Spleen (tissue), 11 donors: ENCODE measurements at regions not wholly inside any gene's neighbourhood (a gene's known extent, or its start where the extent isn't known, plus 50 kb on each side); places are given as distances from the start of the nearest gene placed in this dataset.

Experiments
- DNase-seq: peaks from one replicate; pipeline ENCODE4 v3.0.0-alpha.2; 2020
- H3K27ac ChIP-seq, 8 donors: fragments of 200-600 bp; sonication (generic) in 7 of 8; 1 replicate in 4 of 8; 2 replicates in 4 of 8; pipeline versions ENCODE4 v1.5.0 to v1.8.0; 2016 to 2021; ENCODE audit warnings: inconsistent platforms in 4 of 8, mild to moderate bottlenecking in 4 of 8, moderate library complexity in 1 of 8
- H3K27me3 ChIP-seq, 7 donors: fragments of 200-600 bp; sonication (generic) in 6 of 7; replicated peaks in 1 of 7; 1 replicate in 4 of 7; 2 replicates in 3 of 7; pipeline versions ENCODE4 v1.5.0 to v1.8.0; 2016 to 2021; ENCODE audit warnings: inconsistent platforms in 3 of 7, mild to moderate bottlenecking in 1 of 7
- H3K36me3 ChIP-seq, 6 donors: fragments of 200-600 bp; sonication (generic) in 5 of 6; 1 replicate in 4 of 6; 2 replicates in 2 of 6; pipeline versions ENCODE4 v1.5.0 to v1.8.0; 2016 to 2021; ENCODE audit warnings: inconsistent platforms in 2 of 6
- H3K4me1 ChIP-seq, 6 donors: fragments of 200-600 bp; sonication (generic) in 5 of 6; 1 replicate in 3 of 6; 2 replicates in 3 of 6; pipeline versions ENCODE4 v1.5.0 to v1.8.0; 2016 to 2021; ENCODE audit warnings: inconsistent platforms in 3 of 6
- H3K4me3 ChIP-seq, 8 donors: fragments of 200-600 bp; sonication (generic) in 7 of 8; 1 replicate in 4 of 8; 2 replicates in 4 of 8; pipeline versions ENCODE4 v1.5.0 to v1.8.0; 2016 to 2021; ENCODE audit warnings: inconsistent platforms in 4 of 8, mild to moderate bottlenecking in 4 of 8, moderate library complexity in 2 of 8
- H3K9me3 ChIP-seq, 8 donors: fragments of 200-600 bp; sonication (generic) in 7 of 8; 1 replicate in 4 of 8; 2 replicates in 4 of 8; pipeline versions ENCODE4 v1.5.0 to v1.8.0; 2016 to 2021; ENCODE audit warnings: inconsistent platforms in 4 of 8
- POLR2A ChIP-seq, 3 donors: fragments of 450-650 bp; IDR thresholded peaks; one replicate each; pipeline ENCODE4 v1.5.1; 2017; ENCODE audit warnings: antibody characterized with exemption in 3 of 3, mild to moderate bottlenecking in 1 of 3
- POLR2AphosphoS5 ChIP-seq, 3 donors: sonication (generic); formaldehyde crosslinking; IDR thresholded peaks; one replicate each; pipeline ENCODE4 v1.5.1; 2017; ENCODE audit warnings: antibody characterized with exemption in 3 of 3
- WGBS, 5 donors: extraction: QIAGEN DNeasy Blood & Tissue Kit in 3 of 5; methylation state at CpG; one replicate each; pipeline versions ENCODE4 v1.1.5 to v1.1.7; 2013 to 2018; 5-methylcytosine and 5-hydroxymethylcytosine counted together
- intact Hi-C: fragments of 100-400 bp; cut with DNase I; formaldehyde crosslinking; loops from one replicate; pipeline ENCODE4 v1.15.0; 2023; ENCODE audit warnings: low total_unique reads
- TF ChIP-seq, protein P1 (sequence below), 11 experiments: fragments of 200-600 bp in 7 of 11; fragments of 450-650 bp in 4 of 11; sonication (generic) in 4 of 11; IDR thresholded peaks in 8 of 11; conservative IDR thresholded peaks in 3 of 11; 1 replicate in 7 of 11; 2 replicates in 4 of 11; pipeline versions ENCODE4 v1.4.0 to v1.8.0; 2016 to 2021; ENCODE audit warnings: antibody characterized with exemption in 11 of 11, inconsistent platforms in 4 of 11, mild to moderate bottlenecking in 1 of 11
- donor health status: healthy with polysubstance abuse.
- donor health status: DM: no; HTN: no; CAD: no; lungs with moderate emphysema.
- donor health status: DM: no; HTN: no; CAD: no.
- donor health status: Bipolar disorder and iron deficiency.
- donor health status: healthy.
- donor health status: DM: no; HTN: no; CAD: no.
- donor health status: DM: yes; HTN: yes; CAD: no.

GRCh38 chr11:24233041-24233440 is 263.8 kb upstream of the LUZP2 start:
- 74 to 82% (median 79%) methylated on average over 1 of the region's 1 CpG for WGBS, 5 donors

GRCh38 chr11:24234822-24235508 is 261.9 kb upstream of the LUZP2 start:
- Histone ChIP-seq H3K4me3 (no peak overlapping the region), H3K9me3 (peaks cover 0 to 9% (median 0%) of the 10 kb centered on the region in 8 donors), H3K27ac (no peak overlapping the region), H3K36me3 (no peaks in the 10 kb centered on the region), H3K27me3 (no peaks in the 10 kb centered on the region), H3K4me1 (no peaks in the 10 kb centered on the region)
- intact Hi-C loops, result no loop called here
- TF ChIP-seq POLR2A (IDR thresholded peaks at IDR 0.05) (no peak), POLR2AphosphoS5 (IDR thresholded peaks at IDR 0.05) (no peak)
- TF ChIP-seq, protein P1, sequence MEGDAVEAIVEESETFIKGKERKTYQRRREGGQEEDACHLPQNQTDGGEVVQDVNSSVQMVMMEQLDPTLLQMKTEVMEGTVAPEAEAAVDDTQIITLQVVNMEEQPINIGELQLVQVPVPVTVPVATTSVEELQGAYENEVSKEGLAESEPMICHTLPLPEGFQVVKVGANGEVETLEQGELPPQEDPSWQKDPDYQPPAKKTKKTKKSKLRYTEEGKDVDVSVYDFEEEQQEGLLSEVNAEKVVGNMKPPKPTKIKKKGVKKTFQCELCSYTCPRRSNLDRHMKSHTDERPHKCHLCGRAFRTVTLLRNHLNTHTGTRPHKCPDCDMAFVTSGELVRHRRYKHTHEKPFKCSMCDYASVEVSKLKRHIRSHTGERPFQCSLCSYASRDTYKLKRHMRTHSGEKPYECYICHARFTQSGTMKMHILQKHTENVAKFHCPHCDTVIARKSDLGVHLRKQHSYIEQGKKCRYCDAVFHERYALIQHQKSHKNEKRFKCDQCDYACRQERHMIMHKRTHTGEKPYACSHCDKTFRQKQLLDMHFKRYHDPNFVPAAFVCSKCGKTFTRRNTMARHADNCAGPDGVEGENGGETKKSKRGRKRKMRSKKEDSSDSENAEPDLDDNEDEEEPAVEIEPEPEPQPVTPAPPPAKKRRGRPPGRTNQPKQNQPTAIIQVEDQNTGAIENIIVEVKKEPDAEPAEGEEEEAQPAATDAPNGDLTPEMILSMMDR (IDR thresholded peaks at IDR 0.05 in 8 of 11, conservative IDR thresholded peaks at IDR 0.05 in 3 of 11), result no peak
- DNase-seq, result no peak
- 69 to 84% (median 81%) methylated on average over 3 to 4 of the region's 4 CpGs for WGBS, 5 donors

More at GRCh38 chr11:24233041-24233440, 263.8 kb upstream of the LUZP2 start:
- no peak for DNase-seq
- intact Hi-C loops, result no loop called here
- no peak overlapping the region for H3K27ac ChIP-seq
- H3K36me3 ChIP-seq, result no peaks in the 10 kb centered on the region
- TF ChIP-seq, protein P1 (IDR thresholded peaks at IDR 0.05 in 8 of 11, conservative IDR thresholded peaks at IDR 0.05 in 3 of 11), result no peak
- TF ChIP-seq POLR2A (IDR thresholded peaks at IDR 0.05) (no peak), POLR2AphosphoS5 (IDR thresholded peaks at IDR 0.05) (no peak)
- no peaks in the 10 kb centered on the region for H3K4me1 ChIP-seq
- peaks cover 0 to 9% (median 0%) of the 10 kb centered on the region in 8 donors for H3K9me3 ChIP-seq
- no peak overlapping the region for H3K4me3 ChIP-seq
- H3K27me3 ChIP-seq, result no peaks in the 10 kb centered on the region

- Histone ChIP-seq H3K27me3 (no peaks in the 10 kb centered on the region), H3K4me3 (no peak overlapping the region), H3K4me1 (no peaks in the 10 kb centered on the region), H3K27ac (no peak overlapping the region), H3K36me3 (no peaks in the 10 kb centered on the region), H3K9me3 (peaks cover 0 to 6% (median 0%) of the 10 kb centered on the region in 8 donors)
- no peak for DNase-seq
- intact Hi-C loops, result no loop called here
- TF ChIP-seq POLR2AphosphoS5 (IDR thresholded peaks at IDR 0.05) (no peak), POLR2A (IDR thresholded peaks at IDR 0.05) (no peak)
- TF ChIP-seq, protein P1 (IDR thresholded peaks at IDR 0.05 in 8 of 11, conservative IDR thresholded peaks at IDR 0.05 in 3 of 11), result no peak
- WGBS, 5 donors, result 79 to 91% (median 84%) methylated on average over 3 of the region's 3 CpGs
Observed at GRCh38 chr11:24238771-24239645, 257.8 kb upstream of the LUZP2 start.

DNA sequence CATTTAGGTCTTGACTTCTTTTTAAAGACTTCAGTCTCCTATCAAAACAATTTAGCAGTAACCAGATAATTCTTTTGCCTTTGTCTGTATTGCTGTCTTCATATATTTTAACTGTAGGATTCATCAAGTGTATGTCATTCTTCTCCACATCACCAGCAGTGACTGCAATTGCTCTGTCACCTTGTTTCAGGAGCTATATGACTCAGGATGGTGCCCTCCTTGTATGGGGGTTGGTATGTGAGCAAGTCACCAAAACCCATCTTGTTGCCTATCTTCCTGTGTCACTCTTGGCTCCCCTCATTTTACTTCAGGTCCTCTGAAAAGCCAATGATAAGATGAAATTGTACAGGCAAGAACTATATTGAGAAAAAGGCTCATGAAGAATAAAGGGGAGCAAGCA is 256.9 kb upstream of the LUZP2 start:
- TF ChIP-seq POLR2A (IDR thresholded peaks at IDR 0.05), result no peak
- TF ChIP-seq, protein P1 (IDR thresholded peaks at IDR 0.05 in 8 of 11, conservative IDR thresholded peaks at IDR 0.05 in 3 of 11), result no peak
- no peak for TF ChIP-seq POLR2AphosphoS5 (IDR thresholded peaks at IDR 0.05)
- intact Hi-C loops, result no loop called here
- H3K9me3 ChIP-seq, result peaks cover 0 to 6% (median 0%) of the 10 kb centered on the region in 8 donors
- no peak overlapping the region for H3K4me3 ChIP-seq
- no peaks in the 10 kb centered on the region for H3K4me1 ChIP-seq
- no peak overlapping the region for H3K27ac ChIP-seq
- no peak for DNase-seq
- no peaks in the 10 kb centered on the region for H3K27me3 ChIP-seq
- no peaks in the 10 kb centered on the region for H3K36me3 ChIP-seq
